Endothelial cell of umbilical vein (primary cell): ENCODE measurements at regions not wholly inside any gene's neighbourhood (a gene's known extent, or its start where the extent isn't known, plus 50 kb on each side); places are given as distances from the start of the nearest gene placed in this dataset.

Source experiments
- BruUV-seq: library from RNA; stranded (reverse); fragments of 400-500 nt; replicated peaks from 2 replicates; lab custom pipeline; 2021; lab: Mats Ljungman, UMichigan
- CTCF ChIA-PET: fragments of 300-600, 350-600 bp; sonication (Branson Sonifier 250); formaldehyde crosslinking; loops from one replicate; lab custom pipeline; 2021; ENCODE audit warnings: antibody characterized with exemption, inconsistent platforms; lab: Charles Lee
- POLR2A ChIA-PET: fragments of 300-600, 350-600 bp; sonication (Branson Sonifier 250); formaldehyde crosslinking; loops from one replicate; lab custom pipeline; 2021; ENCODE audit warnings: antibody characterized with exemption, inconsistent platforms; lab: Charles Lee
- DNase-seq: peaks from one replicate; pipeline ENCODE4 v3.0.0-alpha.2; 2011; ENCODE audit warnings: low read depth, low spot score
- FAIRE-seq: peaks from 2 replicates; lab custom pipeline; 2011; peaks lifted over from hg19 to GRCh38; lab: Jason Lieb, UNC
- H2AFZ ChIP-seq: 2 replicates; pipeline ENCODE4 v1.6.0; 2012; ENCODE audit warnings: low read depth, low read length, control low read depth, inconsistent platforms
- H3K27ac ChIP-seq: 2 replicates; pipeline ENCODE4 v1.5.1; 2011; ENCODE audit warnings: low read depth, mild to moderate bottlenecking, control low read depth, low read length, moderate library complexity; ENCODE audit not compliant: insufficient read depth
- H3K27me3 ChIP-seq, 2 experiments: 2 replicates each; pipeline versions ENCODE4 v1.6.0 to v1.6.1; 2011; ENCODE audit warnings: low read length in 2 of 2, mixed read lengths in 1 of 2; ENCODE audit not compliant: control insufficient read depth in 2 of 2, insufficient read depth in 2 of 2
- H3K36me3 ChIP-seq, 2 experiments: 2 replicates in 1 of 2; 3 replicates in 1 of 2; pipeline ENCODE4 v1.5.1; 2011; ENCODE audit warnings: low read length in 2 of 2, mild to moderate bottlenecking in 1 of 2, moderate library complexity in 1 of 2; ENCODE audit not compliant: control insufficient read depth in 2 of 2, insufficient read depth in 2 of 2; ENCODE audit errors: extremely low read depth in 1 of 2
- H3K4me1 ChIP-seq: 3 replicates; pipeline ENCODE4 v1.5.1; 2011; ENCODE audit warnings: mild to moderate bottlenecking, low read length; ENCODE audit not compliant: control insufficient read depth, insufficient read depth; ENCODE audit errors: extremely low read depth
- H3K4me2 ChIP-seq: 2 replicates; pipeline ENCODE4 v1.6.1; 2011; ENCODE audit warnings: low read length, control low read depth, mixed read lengths; ENCODE audit not compliant: insufficient read depth
- H3K4me3 ChIP-seq, 3 experiments: fragments of 200-600 bp in 1 of 3; sonication (generic), shearing (Covaris generic) in 1 of 3; replicated peaks in 1 of 3; 2 replicates each; pipeline ENCODE4 v1.5.1; 2011 to 2016; ENCODE audit warnings: control low read depth in 3 of 3, low read length in 3 of 3, mild to moderate bottlenecking in 2 of 3, inconsistent platforms in 1 of 3, low read depth in 1 of 3, moderate library complexity in 1 of 3; ENCODE audit not compliant: insufficient read depth in 1 of 3
- H3K79me2 ChIP-seq: 2 replicates; pipeline ENCODE4 v1.6.0; 2012; ENCODE audit warnings: low read length, inconsistent platforms; ENCODE audit not compliant: control insufficient read depth, insufficient read depth
- H3K9ac ChIP-seq: replicated peaks from 2 replicates; pipeline ENCODE3; 2011; ENCODE audit warnings: low read length, control low read depth; ENCODE audit not compliant: insufficient read depth; ENCODE audit errors: extremely low read depth
- H3K9me1 ChIP-seq: replicated peaks from 3 replicates; pipeline ENCODE4 v1.6.0; 2011; ENCODE audit warnings: mild to moderate bottlenecking, low read length; ENCODE audit not compliant: control insufficient read depth, insufficient read depth; ENCODE audit errors: extremely low read depth
- H3K9me3 ChIP-seq: replicated peaks from 2 replicates; pipeline ENCODE4 v1.5.1; 2012; ENCODE audit warnings: low read length, inconsistent platforms; ENCODE audit not compliant: control insufficient read depth, insufficient read depth
- H4K20me1 ChIP-seq: replicated peaks from 2 replicates; pipeline ENCODE3; 2011; ENCODE audit warnings: mild to moderate bottlenecking, low read length; ENCODE audit not compliant: control insufficient read depth, insufficient read depth; ENCODE audit errors: extremely low read depth
- CTCF ChIP-seq, 2 donors: IDR thresholded peaks; 1 replicate in 1 of 2; 2 replicates in 1 of 2; pipeline ENCODE4 v1.5.1; 2011; ENCODE audit warnings: low read length in 2 of 2, mild to moderate bottlenecking in 2 of 2, moderate library complexity in 2 of 2, control low read depth in 1 of 2, inconsistent platforms in 1 of 2, low read depth in 1 of 2; ENCODE audit not compliant: insufficient read depth in 1 of 2; ENCODE audit errors: extremely low read depth in 1 of 2
- EZH2 ChIP-seq: IDR thresholded peaks from 2 replicates; pipeline ENCODE4 v1.6.1; 2012; ENCODE audit warnings: borderline replicate concordance, low read depth, mild to moderate bottlenecking, moderate library complexity, low read length, inconsistent platforms; ENCODE audit not compliant: severe bottlenecking
- FOS ChIP-seq: IDR thresholded peaks from 2 replicates; pipeline ENCODE4 v1.6.1; 2011; ENCODE audit warnings: mild to moderate bottlenecking, low read length, moderate library complexity, borderline replicate concordance; ENCODE audit not compliant: insufficient read depth
- GATA2 ChIP-seq: IDR thresholded peaks from 2 replicates; pipeline ENCODE4 v1.7.0; 2011; ENCODE audit warnings: low read depth, mild to moderate bottlenecking, moderate library complexity, mixed read lengths, low read length; ENCODE audit not compliant: insufficient read length, insufficient read depth
- JUN ChIP-seq: IDR thresholded peaks from 2 replicates; pipeline ENCODE4 v1.6.1; 2011; ENCODE audit warnings: borderline replicate concordance, low read depth; ENCODE audit not compliant: insufficient read length, insufficient read depth
- MYC ChIP-seq: IDR thresholded peaks from one replicate; pipeline ENCODE4 v1.6.1; 2011; ENCODE audit warnings: mild to moderate bottlenecking, low read depth, low read length
- POLR2A ChIP-seq: IDR thresholded peaks from 2 replicates; pipeline ENCODE4 v1.6.1; 2012; ENCODE audit warnings: low read depth, mild to moderate bottlenecking, control low read depth, low read length
- POLR2AphosphoS5 ChIP-seq: IDR thresholded peaks from 2 replicates; pipeline ENCODE4 v1.6.1; 2012; ENCODE audit warnings: low read depth, mild to moderate bottlenecking, control low read depth, low read length, moderate library complexity; ENCODE audit not compliant: insufficient read depth
- dilution Hi-C: fragments of 300-500 bp; cut with MboI; formaldehyde crosslinking; loops from one replicate; pipeline ENCODE4 v1.15.0; 2019; ENCODE audit warnings: low sequenced_read_pairs; ENCODE audit not compliant: extremely low pct_ligation_motif_present
- intact Hi-C: fragments of 100-400 bp; cut with micrococcal nuclease; formaldehyde crosslinking; loops from one replicate; pipeline ENCODE4 v1.10.0; 2022
- TF ChIP-seq, protein P1 (sequence below): IDR thresholded peaks from 2 replicates; pipeline ENCODE4 v1.6.1; 2011; ENCODE audit not compliant: insufficient read depth, insufficient read length

DNA sequence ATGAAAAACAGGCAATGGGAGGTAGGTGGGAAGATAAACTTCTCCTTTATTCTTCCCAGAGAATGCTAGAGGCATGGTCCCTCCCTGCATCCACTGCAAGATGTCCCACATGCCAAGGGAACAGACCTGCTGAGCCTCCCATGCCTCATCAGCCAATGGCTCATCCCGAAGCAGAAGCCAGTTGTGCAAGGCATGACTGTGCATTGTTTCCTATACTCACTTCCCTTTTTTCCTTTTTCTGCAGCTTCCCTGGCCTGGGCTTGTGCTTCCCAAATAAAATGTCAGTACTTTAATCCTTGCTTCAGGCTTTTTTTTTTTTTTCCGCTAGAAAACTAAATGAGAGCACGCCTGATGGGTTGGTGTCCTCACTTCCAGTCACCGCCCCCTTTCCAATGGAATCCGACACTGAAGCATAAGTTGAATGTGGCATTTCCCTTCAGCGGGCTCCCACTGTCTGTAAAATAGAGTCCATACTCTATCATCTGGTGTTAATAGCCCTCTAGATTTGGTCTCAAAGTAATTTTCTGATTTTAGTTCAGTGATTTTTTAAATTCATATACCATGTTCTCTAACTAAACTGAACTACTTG lies 239.0 kb upstream of the JADE1 start:
- no peak overlapping the region for H3K4me3 ChIP-seq
- H3K79me2 ChIP-seq, result no peaks in the 10 kb centered on the region
- TF ChIP-seq, protein P1, sequence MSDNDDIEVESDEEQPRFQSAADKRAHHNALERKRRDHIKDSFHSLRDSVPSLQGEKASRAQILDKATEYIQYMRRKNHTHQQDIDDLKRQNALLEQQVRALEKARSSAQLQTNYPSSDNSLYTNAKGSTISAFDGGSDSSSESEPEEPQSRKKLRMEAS, result no peak
- no peak for TF ChIP-seq POLR2A
- TF ChIP-seq FOS, result peak; percentile 29
- TF ChIP-seq EZH2, result no peak
- no peak for TF ChIP-seq JUN
- POLR2A ChIA-PET, result no interaction called here
- no peaks in the 10 kb centered on the region for H3K9me3 ChIP-seq
- H3K27me3 ChIP-seq, result no peaks in the 10 kb centered on the region
- FAIRE-seq (no peak), DNase-seq (peak; percentile 41)
- CTCF ChIA-PET, result interaction anchor here (0.8 to 1.7 kb wide), 2 partner anchors 16 to 116 kb away, joined by 3 to 6 read pairs; no protein-coding TSS in a partner anchor
- intact Hi-C loops, result loop anchor here (5.0 kb wide), 3 partner anchors 183 to 378 kb away; partner anchors contain the start of gene PGRMC2
- H3K36me3 ChIP-seq, result no peaks in the 10 kb centered on the region
- H4K20me1 ChIP-seq, result no peaks in the 10 kb centered on the region
- H3K4me1 ChIP-seq, result peaks cover 45% of the 10 kb centered on the region
- H3K9me1 ChIP-seq, result no peaks in the 10 kb centered on the region
- peak overlapping the region; percentile 80 for H3K27ac ChIP-seq
- no peak overlapping the region for H2AFZ ChIP-seq
- no TSS peak for BruUV-seq
- H3K9ac ChIP-seq, result peak overlapping the region; percentile 2
- dilution Hi-C loops, result no loop called here
- H3K4me2 ChIP-seq, result no peak overlapping the region

DNA sequence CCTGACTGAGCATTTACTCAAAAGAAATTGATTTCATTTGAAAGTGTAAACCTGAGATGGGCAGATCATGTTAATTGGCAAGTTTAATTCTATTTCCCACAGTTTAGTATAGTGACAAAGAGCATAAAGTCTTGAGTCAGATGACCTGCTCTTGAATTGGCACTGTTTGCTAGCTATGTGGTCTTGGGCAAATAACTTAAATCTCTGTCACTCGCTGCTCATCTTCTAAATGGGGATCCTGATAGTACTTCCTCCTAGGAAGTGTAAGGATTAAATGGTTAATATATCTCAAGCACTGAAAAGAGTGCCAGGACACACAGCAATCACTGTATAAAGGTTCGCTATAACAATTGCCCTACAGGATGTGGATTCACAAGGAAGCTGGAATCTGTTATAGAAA lies 242.8 kb upstream of the JADE1 start:
- H3K27me3 ChIP-seq, result no peaks in the 10 kb centered on the region
- H3K27ac ChIP-seq, result no peak overlapping the region
- H4K20me1 ChIP-seq, result no peaks in the 10 kb centered on the region
- intact Hi-C loops (no loop called here), dilution Hi-C loops (no loop called here)
- H3K9me1 ChIP-seq, result no peaks in the 10 kb centered on the region
- peak; percentile 41 for DNase-seq
- CTCF ChIA-PET, result interaction anchor here (0.8 to 1.5 kb wide), 9 partner anchors 9 to 288 kb away, joined by 3 to 10 read pairs (median 4); partner anchors contain the start of gene JADE1
- no peak overlapping the region for H3K9ac ChIP-seq
- no peak overlapping the region for H3K4me3 ChIP-seq
- FAIRE-seq, result no peak
- TF ChIP-seq JUN (no peak), GATA2 (no peak), CTCF (IDR thresholded peaks at IDR 0.05; ENCODE audit: extremely low read depth in 1 of 2, insufficient read depth in 1 of 2, low read depth in 1 of 2, low read length in 2 of 2) (no peak), MYC (no peak), FOS (no peak), POLR2AphosphoS5 (no peak), EZH2 (no peak), POLR2A (no peak)
- TF ChIP-seq, protein P1, result no peak
- no peaks in the 10 kb centered on the region for H3K79me2 ChIP-seq
- BruUV-seq, result no TSS peak
- H3K36me3 ChIP-seq, result no peaks in the 10 kb centered on the region
- POLR2A ChIA-PET, result no interaction called here
- H3K4me1 ChIP-seq, result peaks cover 24% of the 10 kb centered on the region
- H3K9me3 ChIP-seq, result no peaks in the 10 kb centered on the region
- no peak overlapping the region for H2AFZ ChIP-seq
- H3K4me2 ChIP-seq, result no peak overlapping the region
